ENCODE measurements at regions not wholly inside any gene's neighbourhood (a gene's known extent, or its start where the extent isn't known, plus 50 kb on each side); places are given as distances from the start of the nearest gene placed in this dataset.

- TF ChIP-seq CTCF (IDR thresholded peaks at IDR 0.05) (no peak), POLR2AphosphoS5 (IDR thresholded peaks at IDR 0.05) (no peak)
Observed at GRCh38 chr4:32625687-32626337, 1905.6 kb downstream of the PCDH7 start.
